T-helper 17 cell (primary cell): ENCODE measurements at regions not wholly inside any gene's neighbourhood (a gene's known extent, or its start where the extent isn't known, plus 50 kb on each side); places are given as distances from the start of the nearest gene placed in this dataset.
A peak's percentile ranks its signal among the peaks of the same experiment; 100 is the strongest.

Experiments used
- ATAC-seq: fragments of 150-1000 bp; cut with Tn5 transposase; 2 replicates; pipeline ENCODE4 v1.10.0; 2021; ENCODE audit warnings: mild to moderate bottlenecking, moderate library complexity
- DNase-seq, 3 donors: peaks; one replicate each; pipeline versions ENCODE4 v3.0.0 to v3.0.0-alpha.2; 2020 to 2021
- H3K9me3 ChIP-seq: one replicate; pipeline ENCODE4 v1.7.0; 2013; ENCODE audit warnings: low read length, mild to moderate bottlenecking; ENCODE audit not compliant: control insufficient read depth, poor library complexity, severe bottlenecking
- H3K27ac Mint-ChIP-seq: one replicate; pipeline ENCODE4 v1.8.0; 2022; ENCODE audit warnings: mild to moderate bottlenecking, moderate library complexity, mixed read lengths
- H3K27me3 Mint-ChIP-seq: one replicate; pipeline ENCODE4 v1.8.0; 2022; ENCODE audit warnings: mixed read lengths
- H3K36me3 Mint-ChIP-seq: one replicate; pipeline ENCODE4 v1.8.0; 2022; ENCODE audit warnings: low read depth, mixed read lengths
- H3K4me1 Mint-ChIP-seq: one replicate; pipeline ENCODE4 v1.8.0; 2022; ENCODE audit warnings: mild to moderate bottlenecking, mixed read lengths
- H3K4me3 Mint-ChIP-seq: one replicate; pipeline ENCODE4 v1.8.0; 2022; ENCODE audit warnings: mild to moderate bottlenecking, moderate library complexity, mixed read lengths

- DNase-seq (no peak), ATAC-seq (no peak)
- no peaks in the 10 kb centered on the region for H3K9me3 ChIP-seq
- Mint-ChIP-seq H3K4me3 (no peak overlapping the region), H3K27me3 (no peaks in the 10 kb centered on the region), H3K4me1 (peaks cover 3% of the 10 kb centered on the region), H3K27ac (no peak overlapping the region), H3K36me3 (peaks cover 7% of the 10 kb centered on the region)
These were observed 191.7 kb downstream of the BCL11B start for GRCh38 chr14:99080306-99080705.

GRCh38 chr14:99081156-99081765 is 190.7 kb downstream of the BCL11B start:
- no peak for DNase-seq
- no peaks in the 10 kb centered on the region for H3K9me3 ChIP-seq
- Mint-ChIP-seq H3K27ac (no peak overlapping the region), H3K4me1 (peaks cover 3% of the 10 kb centered on the region), H3K27me3 (no peaks in the 10 kb centered on the region), H3K36me3 (peaks cover 4% of the 10 kb centered on the region), H3K4me3 (no peak overlapping the region)
- no peak for ATAC-seq

GRCh38 chr14:99081880-99082279 is 190.1 kb downstream of the BCL11B start:
- Mint-ChIP-seq H3K27me3 (no peaks in the 10 kb centered on the region), H3K27ac (no peak overlapping the region), H3K36me3 (peaks cover 4% of the 10 kb centered on the region), H3K4me1 (peaks cover 3% of the 10 kb centered on the region), H3K4me3 (no peak overlapping the region)
- no peaks in the 10 kb centered on the region for H3K9me3 ChIP-seq
- no peak for DNase-seq
- no peak for ATAC-seq

GRCh38 chr14:99093532-99094517 is 178.2 kb downstream of the BCL11B start:
- H3K36me3 Mint-ChIP-seq, result no peaks in the 10 kb centered on the region
- no peaks in the 10 kb centered on the region for H3K27me3 Mint-ChIP-seq
- DNase-seq (no peak), ATAC-seq (no peak)
- H3K4me1 Mint-ChIP-seq, result peaks cover 13% of the 10 kb centered on the region
- H3K9me3 ChIP-seq, result no peaks in the 10 kb centered on the region
- H3K27ac Mint-ChIP-seq, result no peak overlapping the region
- H3K4me3 Mint-ChIP-seq, result no peak overlapping the region

- no peaks in the 10 kb centered on the region for H3K36me3 Mint-ChIP-seq
- ATAC-seq, result no peak
- no peak overlapping the region for H3K27ac Mint-ChIP-seq
- peaks cover 10% of the 10 kb centered on the region for H3K4me1 Mint-ChIP-seq
- no peak overlapping the region for H3K4me3 Mint-ChIP-seq
- no peaks in the 10 kb centered on the region for H3K9me3 ChIP-seq
- DNase-seq, result no peak
- no peaks in the 10 kb centered on the region for H3K27me3 Mint-ChIP-seq
These were observed 177.1 kb downstream of the BCL11B start for GRCh38 chr14:99094901-99095300.

- no peak overlapping the region for H3K4me3 Mint-ChIP-seq
- peaks cover 10% of the 10 kb centered on the region for H3K4me1 Mint-ChIP-seq
- no peaks in the 10 kb centered on the region for H3K36me3 Mint-ChIP-seq
- DNase-seq (no peak), ATAC-seq (no peak)
- no peaks in the 10 kb centered on the region for H3K27me3 Mint-ChIP-seq
- H3K27ac Mint-ChIP-seq, result no peak overlapping the region
- H3K9me3 ChIP-seq, result no peaks in the 10 kb centered on the region
These were observed 176.6 kb downstream of the BCL11B start for GRCh38 chr14:99095369-99095768.

- Mint-ChIP-seq H3K36me3 (no peaks in the 10 kb centered on the region), H3K4me3 (no peak overlapping the region), H3K27ac (no peak overlapping the region), H3K27me3 (no peaks in the 10 kb centered on the region), H3K4me1 (peaks cover 12% of the 10 kb centered on the region)
- ATAC-seq, result no peak
- no peak for DNase-seq
- H3K9me3 ChIP-seq, result no peaks in the 10 kb centered on the region
These were observed 173.8 kb downstream of the BCL11B start for GRCh38 chr14:99098199-99098598.

- Mint-ChIP-seq H3K27ac (no peak overlapping the region), H3K27me3 (no peaks in the 10 kb centered on the region), H3K4me3 (no peak overlapping the region), H3K4me1 (peaks cover 12% of the 10 kb centered on the region), H3K36me3 (no peaks in the 10 kb centered on the region)
- no peaks in the 10 kb centered on the region for H3K9me3 ChIP-seq
- no peak for ATAC-seq
- DNase-seq, result no peak
These were observed 172.8 kb downstream of the BCL11B start for GRCh38 chr14:99099051-99099787.

- Mint-ChIP-seq H3K4me1 (peaks cover 10% of the 10 kb centered on the region), H3K27me3 (no peaks in the 10 kb centered on the region), H3K4me3 (no peak overlapping the region), H3K36me3 (no peaks in the 10 kb centered on the region), H3K27ac (no peak overlapping the region)
- ATAC-seq (no peak), DNase-seq (no peak)
- H3K9me3 ChIP-seq, result no peaks in the 10 kb centered on the region
These were observed 171.3 kb downstream of the BCL11B start for GRCh38 chr14:99100497-99101270.

- H3K4me3 Mint-ChIP-seq, result no peak overlapping the region
- H3K27ac Mint-ChIP-seq, result no peak overlapping the region
- DNase-seq (no peak), ATAC-seq (no peak)
- H3K9me3 ChIP-seq, result no peaks in the 10 kb centered on the region
- H3K36me3 Mint-ChIP-seq, result no peaks in the 10 kb centered on the region
- no peaks in the 10 kb centered on the region for H3K27me3 Mint-ChIP-seq
- H3K4me1 Mint-ChIP-seq, result peaks cover 10% of the 10 kb centered on the region
These were observed 170.0 kb downstream of the BCL11B start for GRCh38 chr14:99101855-99102461.

- Mint-ChIP-seq H3K36me3 (no peaks in the 10 kb centered on the region), H3K4me1 (peaks cover 5% of the 10 kb centered on the region), H3K27ac (no peak overlapping the region), H3K27me3 (peaks cover 5% of the 10 kb centered on the region), H3K4me3 (no peak overlapping the region)
- DNase-seq (no peak), ATAC-seq (no peak)
- H3K9me3 ChIP-seq, result no peaks in the 10 kb centered on the region
These were observed 155.2 kb downstream of the BCL11B start for GRCh38 chr14:99116741-99117295.

GRCh38 chr14:99117671-99118045 is 154.3 kb downstream of the BCL11B start:
- Mint-ChIP-seq H3K36me3 (no peaks in the 10 kb centered on the region), H3K4me1 (peaks cover 5% of the 10 kb centered on the region), H3K27me3 (peaks cover 5% of the 10 kb centered on the region), H3K27ac (no peak overlapping the region), H3K4me3 (peak overlapping the region; percentile 45)
- DNase-seq, result no peak
- no peaks in the 10 kb centered on the region for H3K9me3 ChIP-seq
- no peak for ATAC-seq
